Small intestine (tissue), 7 donors: ENCODE measurements at regions not wholly inside any gene's neighbourhood (a gene's known extent, or its start where the extent isn't known, plus 50 kb on each side); places are given as distances from the start of the nearest gene placed in this dataset.
"Not testable (repeated sequence)": the region's sequence is repeated elsewhere in the genome, so short reads cannot be mapped to it uniquely, and the experiment has no call there.

Source experiments
- DNase-seq, 2 donors: peaks; one replicate each; pipeline versions ENCODE4 v3.0.0 to v3.0.0-alpha.2; 2013
- FAIRE-seq: peaks from 2 replicates; lab custom pipeline; 2012; peaks lifted over from hg19 to GRCh38; lab: Jason Lieb, UNC
- H3K27ac ChIP-seq, 3 donors: one replicate each; pipeline ENCODE4 v1.5.1; 2013; ENCODE audit warnings: low read length in 2 of 3, mild to moderate bottlenecking in 2 of 3, control low read depth in 1 of 3, inconsistent platforms in 1 of 3, low read depth in 1 of 3, moderate library complexity in 1 of 3
- H3K27me3 ChIP-seq, 3 donors: one replicate each; pipeline ENCODE4 v1.6.1; 2013; ENCODE audit warnings: low read length in 3 of 3, inconsistent platforms in 1 of 3; ENCODE audit not compliant: control insufficient read depth in 3 of 3, insufficient read depth in 3 of 3
- H3K36me3 ChIP-seq, 3 donors: one replicate each; pipeline ENCODE4 v1.6.1; 2013; ENCODE audit warnings: low read length in 3 of 3, inconsistent platforms in 1 of 3, low read depth in 1 of 3, mild to moderate bottlenecking in 1 of 3, moderate library complexity in 1 of 3; ENCODE audit not compliant: control insufficient read depth in 3 of 3, insufficient read depth in 2 of 3
- H3K4me1 ChIP-seq, 3 donors: one replicate each; pipeline ENCODE4 v1.6.1; 2013; ENCODE audit warnings: low read length in 2 of 3, inconsistent platforms in 1 of 3, low read depth in 1 of 3, mild to moderate bottlenecking in 1 of 3, moderate library complexity in 1 of 3; ENCODE audit not compliant: control insufficient read depth in 3 of 3, insufficient read depth in 2 of 3
- H3K4me3 ChIP-seq, 3 donors: one replicate each; pipeline ENCODE4 v1.5.1; 2013; ENCODE audit warnings: low read length in 3 of 3, control low read depth in 1 of 3, inconsistent platforms in 1 of 3, low read depth in 1 of 3, mild to moderate bottlenecking in 1 of 3, moderate library complexity in 1 of 3
- H3K9me3 ChIP-seq, 2 donors: one replicate each; pipeline ENCODE4 v1.6.1; 2013; ENCODE audit warnings: low read depth in 1 of 2, low read length in 1 of 2; ENCODE audit not compliant: control insufficient read depth in 2 of 2, insufficient read depth in 1 of 2
- WGBS, 3 donors: extraction: QIAGEN DNeasy Blood & Tissue Kit; methylation state at CpG; one replicate each; pipeline ENCODE4 v1.1.7; 2013; 5-methylcytosine and 5-hydroxymethylcytosine counted together
- donor health status: healthy with polysubstance abuse.
- donor health status: control.
- donor health status: control.
- donor health status: Bipolar disorder and iron deficiency.
- donor health status: healthy.

GRCh38 chr5:130897181-130897536, 267.9 kb downstream of the HINT1 start:
- 17 to 63% (median 30%) methylated on average over 2 of the region's 2 CpGs for WGBS, 3 donors
- peak overlapping the region in 2 of 3 donors; percentile 70 to 81 for H3K27ac ChIP-seq
- not testable (repeated sequence) for DNase-seq, H3K9me3 ChIP-seq, H3K4me1 ChIP-seq, FAIRE-seq, H3K36me3 ChIP-seq, H3K27me3 ChIP-seq
- H3K4me3 ChIP-seq = peak overlapping the region in 1 of 3 donors; percentile 38

GRCh38 chr5:130896636-130897035, 268.4 kb downstream of the HINT1 start:
- DNase-seq = no peak
- Histone ChIP-seq H3K9me3 (no peaks in the 10 kb centered on the region), H3K27me3 (no peaks in the 10 kb centered on the region), H3K27ac (no peak overlapping the region), H3K4me3 (no peak overlapping the region), H3K4me1 (peaks cover 0 to 3% (median 0%) of the 10 kb centered on the region in 3 donors), H3K36me3 (no peaks in the 10 kb centered on the region)
- WGBS, 3 donors = 68 to 87% (median 73%) methylated on average over 2 of the region's 2 CpGs
- FAIRE-seq = no peak

GRCh38 chr5:130893006-130893405, 272.1 kb downstream of the HINT1 start:
- Histone ChIP-seq H3K9me3 (no peaks in the 10 kb centered on the region), H3K4me3 (no peak overlapping the region), H3K27ac (peak overlapping the region in 1 of 3 donors; percentile 48), H3K4me1 (peaks cover 0 to 4% (median under 1%) of the 10 kb centered on the region in 3 donors), H3K36me3 (no peaks in the 10 kb centered on the region), H3K27me3 (peaks cover 0 to under 1% (median 0%) of the 10 kb centered on the region in 3 donors)
- peak; percentile 48 to 57 for DNase-seq
- WGBS, 3 donors = 23 to 39% (median 38%) methylated on average over 1 of the region's 1 CpG
- FAIRE-seq = no peak

GRCh38 chr5:130890610-130891009, 274.4 kb downstream of the HINT1 start:
- no peaks in the 10 kb centered on the region for H3K9me3 ChIP-seq
- DNase-seq = no peak
- WGBS, 3 donors = 90 to 99% (median 92%) methylated on average over 2 of the region's 2 CpGs
- no peak for FAIRE-seq
- no peak overlapping the region for H3K27ac ChIP-seq
- peaks cover 3 to 10% (median 6%) of the 10 kb centered on the region in 3 donors for H3K4me1 ChIP-seq
- no peak overlapping the region for H3K4me3 ChIP-seq
- H3K36me3 ChIP-seq = no peaks in the 10 kb centered on the region
- peaks cover 0 to 1% (median 0%) of the 10 kb centered on the region in 3 donors for H3K27me3 ChIP-seq

- Histone ChIP-seq H3K9me3 (no peaks in the 10 kb centered on the region), H3K27ac (peak overlapping the region in 1 of 3 donors; percentile 75), H3K27me3 (peaks cover 0 to 1% (median 0%) of the 10 kb centered on the region in 3 donors), H3K4me3 (no peak overlapping the region), H3K36me3 (no peaks in the 10 kb centered on the region), H3K4me1 (peaks cover 9 to 24% (median 10%) of the 10 kb centered on the region in 3 donors)
- FAIRE-seq (no peak), DNase-seq (no peak)
- 34 to 44% (median 42%) methylated on average over 3 of the region's 3 CpGs for WGBS, 3 donors
Measured at GRCh38 chr5:130885691-130886090, 279.4 kb downstream of the HINT1 start.

GRCh38 chr5:130885027-130885426, 280.0 kb downstream of the HINT1 start:
- FAIRE-seq = no peak

GRCh38 chr5:130884023-130884422, 281.0 kb downstream of the HINT1 start:
- Histone ChIP-seq H3K9me3 (no peaks in the 10 kb centered on the region), H3K4me3 (no peak overlapping the region), H3K27me3 (peaks cover 0 to 1% (median 0%) of the 10 kb centered on the region in 3 donors), H3K27ac (peak overlapping the region in 1 of 3 donors; percentile 75), H3K4me1 (peaks cover 9 to 24% (median 10%) of the 10 kb centered on the region in 3 donors), H3K36me3 (no peaks in the 10 kb centered on the region)
- 35 to 63% (median 48%) methylated on average over 2 of the region's 2 CpGs for WGBS, 3 donors
- DNase-seq = peak; percentile 39 to 54
- no peak for FAIRE-seq

More at GRCh38 chr5:130885027-130885426, 280.0 kb downstream of the HINT1 start:
- no peaks in the 10 kb centered on the region for H3K36me3 ChIP-seq
- 10 to 39% (median 13%) methylated on average over 3 of the region's 3 CpGs for WGBS, 3 donors
- H3K4me3 ChIP-seq = no peak overlapping the region
- H3K27me3 ChIP-seq = peaks cover 0 to 1% (median 0%) of the 10 kb centered on the region in 3 donors
- peak; percentile 93 to 96 for DNase-seq
- H3K27ac ChIP-seq = peak overlapping the region in 2 of 3 donors; percentile 52 to 75
- H3K4me1 ChIP-seq = peaks cover 9 to 24% (median 10%) of the 10 kb centered on the region in 3 donors
- no peaks in the 10 kb centered on the region for H3K9me3 ChIP-seq

GRCh38 chr5:130875656-130876055, 289.4 kb downstream of the HINT1 start:
- H3K9me3 ChIP-seq = no peaks in the 10 kb centered on the region
- FAIRE-seq (no peak), DNase-seq (no peak)
- no peaks in the 10 kb centered on the region for H3K4me1 ChIP-seq
- WGBS, 3 donors = 67 to 84% (median 81%) methylated on average over 1 of the region's 1 CpG
- no peak overlapping the region for H3K27ac ChIP-seq
- no peaks in the 10 kb centered on the region for H3K27me3 ChIP-seq
- no peak overlapping the region for H3K4me3 ChIP-seq
- H3K36me3 ChIP-seq = no peaks in the 10 kb centered on the region
